HG03045 (cell line): ENCODE measurements at regions not wholly inside any gene's neighbourhood (a gene's known extent, or its start where the extent isn't known, plus 50 kb on each side); places are given as distances from the start of the nearest gene placed in this dataset.
A peak's percentile ranks its signal among the peaks of the same experiment; 100 is the strongest.
"Not testable (repeated sequence)": the region's sequence is repeated elsewhere in the genome, so short reads cannot be mapped to it uniquely, and the experiment has no call there.

Source experiments
- ATAC-seq: cut with Tn5 transposase; IDR thresholded peaks from one replicate; pipeline ENCODE4 v1.9.1; 2021; ENCODE audit warnings: mild to moderate bottlenecking, moderate library complexity; ENCODE audit not compliant: unreplicated experiment

- ATAC-seq, result no peak
Measured at GRCh38 chr5:87188391-87188790, 79.3 kb upstream of the RASA1 start.

- no peak for ATAC-seq
Measured at GRCh38 chr5:87190041-87190440, 77.6 kb upstream of the RASA1 start.

- ATAC-seq, result no peak
Measured at GRCh38 chr5:87190687-87191086, 77.0 kb upstream of the RASA1 start.

GRCh38 chr5:87191645-87192044 lies 76.0 kb upstream of the RASA1 start:
- ATAC-seq, result no peak

- peak; percentile 42 for ATAC-seq
Measured at GRCh38 chr5:87195104-87195591, 72.5 kb upstream of the RASA1 start.

- no peak for ATAC-seq
Measured at GRCh38 chr5:87195616-87196015, 72.1 kb upstream of the RASA1 start.

- no peak for ATAC-seq
Measured at GRCh38 chr5:87198010-87198409, 69.7 kb upstream of the RASA1 start.

- ATAC-seq, result not testable (repeated sequence)
Measured at GRCh38 chr5:87199246-87199645, 68.4 kb upstream of the RASA1 start.

- not testable (repeated sequence) for ATAC-seq
Measured at GRCh38 chr5:87199704-87200103, 68.0 kb upstream of the RASA1 start.

- ATAC-seq, result no peak
Measured at GRCh38 chr5:87210076-87210475, 57.6 kb upstream of the RASA1 start.

- no peak for ATAC-seq
Measured at GRCh38 chr5:87210743-87211142, 56.9 kb upstream of the RASA1 start.

GRCh38 chr5:87211676-87212075 lies 56.0 kb upstream of the RASA1 start:
- no peak for ATAC-seq

- not testable (repeated sequence) for ATAC-seq
Measured at GRCh38 chr5:87212183-87212582, 55.5 kb upstream of the RASA1 start.

- not testable (repeated sequence) for ATAC-seq
Measured at GRCh38 chr5:87217480-87217879, 50.2 kb upstream of the RASA1 start.
